A673 (cell line): ENCODE measurements at regions not wholly inside any gene's neighbourhood (a gene's known extent, or its start where the extent isn't known, plus 50 kb on each side); places are given as distances from the start of the nearest gene placed in this dataset.

ENCODE experiments used
- BruUV-seq: library from RNA; stranded (reverse); fragments of 400-500 nt; replicated peaks from 2 replicates; lab custom pipeline; 2021; lab: Mats Ljungman, UMichigan
- CTCF ChIA-PET: fragments of 300-600 bp; sonication (Branson Sonifier 250); formaldehyde crosslinking; loops from one replicate; lab custom pipeline; 2022; ENCODE audit warnings: antibody characterized with exemption; lab: Charles Lee
- POLR2A ChIA-PET: fragments of 300-600 bp; sonication (Branson Sonifier 250); formaldehyde crosslinking; loops from one replicate; lab custom pipeline; 2022; ENCODE audit warnings: antibody characterized with exemption; ENCODE audit not compliant: low non-redundant PET; lab: Charles Lee
- DNase-seq: peaks from one replicate; pipeline ENCODE4 v3.0.0-alpha.2; 2015; ENCODE audit warnings: low spot score
- H3K27ac ChIP-seq: fragments of 200-600 bp; sonication (generic); 2 replicates; pipeline ENCODE4 v1.5.1; 2016; ENCODE audit warnings: mixed run types, low read depth, mild to moderate bottlenecking, mixed read lengths, antibody characterized with exemption, low read length; ENCODE audit not compliant: poor library complexity, severe bottlenecking
- H3K27me3 ChIP-seq: fragments of 200-600 bp; sonication (generic); replicated peaks from 2 replicates; pipeline ENCODE4 v1.6.1; 2017; ENCODE audit warnings: mixed run types, low read depth, mild to moderate bottlenecking, mixed read lengths, antibody characterized with exemption, low read length; ENCODE audit not compliant: insufficient read depth, poor library complexity
- H3K36me3 ChIP-seq: fragments of 200-600 bp; sonication (generic); 2 replicates; pipeline ENCODE4 v1.6.1; 2016; ENCODE audit warnings: mixed run types, mild to moderate bottlenecking, mixed read lengths, antibody characterized with exemption, low read length; ENCODE audit not compliant: insufficient read depth, poor library complexity, severe bottlenecking
- H3K4me1 ChIP-seq: fragments of 200-600 bp; sonication (generic); 2 replicates; pipeline ENCODE4 v1.6.1; 2017; ENCODE audit warnings: mixed run types, mild to moderate bottlenecking, mixed read lengths, antibody characterized with exemption, low read length; ENCODE audit not compliant: insufficient read depth, poor library complexity, severe bottlenecking
- H3K4me3 ChIP-seq: fragments of 200-600 bp; sonication (generic); 2 replicates; pipeline ENCODE4 v1.5.1; 2016; ENCODE audit warnings: low read depth, mixed run types, mild to moderate bottlenecking, mixed read lengths, low read length; ENCODE audit not compliant: poor library complexity, severe bottlenecking
- H3K9me3 ChIP-seq: fragments of 200-600 bp; sonication (generic); 2 replicates; pipeline ENCODE4 v1.6.1; 2016; ENCODE audit warnings: mixed run types, low read depth, mild to moderate bottlenecking, mixed read lengths, antibody characterized with exemption, low read length; ENCODE audit not compliant: poor library complexity, severe bottlenecking
- EZH2 ChIP-seq: fragments of 200-600 bp; sonication (generic); IDR thresholded peaks from 2 replicates; pipeline ENCODE4 v1.6.1; 2017; ENCODE audit warnings: borderline replicate concordance, low read depth, mild to moderate bottlenecking, mixed read lengths, antibody characterized with exemption, low read length; ENCODE audit not compliant: poor library complexity, severe bottlenecking
- intact Hi-C: fragments of 100-400 bp; cut with micrococcal nuclease; formaldehyde crosslinking; loops from one replicate; pipeline ENCODE4 v1.10.0; 2022; ENCODE audit not compliant: unreplicated experiment
- TF ChIP-seq, protein P1 (sequence below): fragments of 300-800, 200-600 bp; sonication (generic); conservative IDR thresholded peaks from 2 replicates; pipeline ENCODE4 v1.5.1; 2017; ENCODE audit warnings: low read depth, mild to moderate bottlenecking, antibody characterized with exemption, low read length, moderate library complexity, mixed read lengths

DNA sequence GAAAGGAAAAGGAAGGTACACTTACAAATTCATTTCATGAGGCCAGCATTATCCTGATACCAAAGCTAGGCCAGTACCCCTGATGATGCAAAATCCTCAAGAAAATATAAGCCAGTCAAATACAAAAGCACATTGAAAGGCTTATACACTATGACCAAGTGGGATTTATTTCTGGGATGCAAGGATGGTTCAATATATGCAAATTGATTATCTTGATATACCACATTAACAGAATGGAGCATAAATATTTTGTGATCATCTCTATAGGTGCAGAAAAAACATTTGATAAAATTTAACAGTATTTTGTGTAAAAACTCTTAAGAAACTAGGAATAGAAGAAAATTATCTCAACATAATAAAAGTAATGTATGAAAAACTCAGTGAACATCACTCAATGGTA, 97.0 kb upstream of the BCAT1 start:
- TF ChIP-seq EZH2, result no peak
- TF ChIP-seq, protein P1, sequence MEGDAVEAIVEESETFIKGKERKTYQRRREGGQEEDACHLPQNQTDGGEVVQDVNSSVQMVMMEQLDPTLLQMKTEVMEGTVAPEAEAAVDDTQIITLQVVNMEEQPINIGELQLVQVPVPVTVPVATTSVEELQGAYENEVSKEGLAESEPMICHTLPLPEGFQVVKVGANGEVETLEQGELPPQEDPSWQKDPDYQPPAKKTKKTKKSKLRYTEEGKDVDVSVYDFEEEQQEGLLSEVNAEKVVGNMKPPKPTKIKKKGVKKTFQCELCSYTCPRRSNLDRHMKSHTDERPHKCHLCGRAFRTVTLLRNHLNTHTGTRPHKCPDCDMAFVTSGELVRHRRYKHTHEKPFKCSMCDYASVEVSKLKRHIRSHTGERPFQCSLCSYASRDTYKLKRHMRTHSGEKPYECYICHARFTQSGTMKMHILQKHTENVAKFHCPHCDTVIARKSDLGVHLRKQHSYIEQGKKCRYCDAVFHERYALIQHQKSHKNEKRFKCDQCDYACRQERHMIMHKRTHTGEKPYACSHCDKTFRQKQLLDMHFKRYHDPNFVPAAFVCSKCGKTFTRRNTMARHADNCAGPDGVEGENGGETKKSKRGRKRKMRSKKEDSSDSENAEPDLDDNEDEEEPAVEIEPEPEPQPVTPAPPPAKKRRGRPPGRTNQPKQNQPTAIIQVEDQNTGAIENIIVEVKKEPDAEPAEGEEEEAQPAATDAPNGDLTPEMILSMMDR, result no peak
- intact Hi-C loops, result no loop called here
- no peak for DNase-seq
- H3K27ac ChIP-seq, result no peak overlapping the region
- H3K27me3 ChIP-seq, result no peaks in the 10 kb centered on the region
- ChIA-PET POLR2A (no interaction called here), CTCF (no interaction called here)
- BruUV-seq, result no TSS peak
- H3K4me1 ChIP-seq, result no peaks in the 10 kb centered on the region
- no peak overlapping the region for H3K4me3 ChIP-seq
- no peaks in the 10 kb centered on the region for H3K36me3 ChIP-seq
- H3K9me3 ChIP-seq, result peaks cover 16% of the 10 kb centered on the region

DNA sequence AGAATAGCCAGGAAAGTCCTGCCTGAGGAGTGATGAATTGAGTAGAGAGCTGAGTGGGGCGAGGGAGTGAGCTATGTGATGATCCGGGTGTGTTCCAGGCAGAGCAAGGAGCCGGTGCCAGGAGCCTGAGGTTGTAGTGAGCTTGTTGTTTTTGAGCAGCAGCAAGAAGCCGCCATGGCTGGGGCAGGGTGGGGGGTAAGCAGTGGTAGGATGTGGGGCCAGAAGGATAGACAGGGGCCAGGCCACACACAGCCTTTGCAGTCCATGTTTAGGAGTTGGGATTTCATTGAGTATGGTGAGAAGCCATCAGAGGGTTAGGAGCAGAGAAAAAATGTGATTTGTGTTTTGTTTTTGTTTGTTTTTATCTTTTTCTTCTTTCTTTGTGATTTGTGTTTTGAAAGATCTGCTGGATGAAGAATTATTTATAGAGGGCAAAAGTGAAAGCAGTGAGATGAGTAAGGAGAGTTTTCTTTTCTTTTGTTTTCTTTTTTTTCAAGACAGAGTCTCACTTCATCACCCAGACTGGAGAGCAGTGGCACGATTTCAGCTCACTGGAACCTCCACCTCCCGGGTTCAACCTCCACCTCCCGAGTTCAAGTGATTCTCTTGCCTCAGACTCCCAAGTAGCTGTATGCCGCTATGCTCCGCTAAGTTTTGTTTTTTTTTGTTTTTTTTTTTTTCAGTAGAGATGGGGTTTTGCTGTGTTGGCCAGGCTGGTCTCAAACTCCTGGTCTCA, 92.3 kb upstream of the BCAT1 start:
- no peak for DNase-seq
- no TSS peak for BruUV-seq
- CTCF ChIA-PET, result no interaction called here
- no peaks in the 10 kb centered on the region for H3K27me3 ChIP-seq
- H3K27ac ChIP-seq, result no peak overlapping the region
- H3K9me3 ChIP-seq, result peaks cover 6% of the 10 kb centered on the region
- POLR2A ChIA-PET, result no interaction called here
- no peaks in the 10 kb centered on the region for H3K4me1 ChIP-seq
- intact Hi-C loops, result no loop called here
- no peaks in the 10 kb centered on the region for H3K36me3 ChIP-seq
- H3K4me3 ChIP-seq, result no peak overlapping the region
- TF ChIP-seq EZH2, result no peak
- TF ChIP-seq, protein P1, result no peak

DNA sequence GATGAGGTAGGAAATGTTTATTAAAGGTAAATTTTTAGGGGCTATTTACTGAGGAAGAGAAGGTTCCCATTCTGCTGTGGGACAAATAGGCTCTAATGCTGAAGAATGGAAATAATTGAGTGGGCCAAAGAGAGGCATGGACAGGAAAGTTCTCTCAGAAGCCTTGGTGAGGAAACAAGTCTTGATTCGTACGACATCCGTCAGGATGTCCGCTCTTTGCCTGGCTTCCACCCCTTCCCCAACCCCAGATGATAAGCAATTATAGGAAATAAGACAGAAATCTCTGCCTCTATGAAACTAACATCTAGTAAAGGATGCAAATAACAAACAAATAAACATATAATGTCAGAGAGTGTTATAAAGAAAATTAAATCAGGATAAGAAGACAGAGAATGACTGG, 91.7 kb upstream of the BCAT1 start:
- H3K36me3 ChIP-seq, result no peaks in the 10 kb centered on the region
- peaks cover 1% of the 10 kb centered on the region for H3K27me3 ChIP-seq
- ChIA-PET POLR2A (no interaction called here), CTCF (no interaction called here)
- no peak for DNase-seq
- intact Hi-C loops, result no loop called here
- peaks cover under 1% of the 10 kb centered on the region for H3K9me3 ChIP-seq
- H3K27ac ChIP-seq, result no peak overlapping the region
- no peak overlapping the region for H3K4me3 ChIP-seq
- no TSS peak for BruUV-seq
- TF ChIP-seq, protein P1, result no peak
- TF ChIP-seq EZH2, result no peak
- H3K4me1 ChIP-seq, result no peaks in the 10 kb centered on the region
